ENCODE measurements at regions not wholly inside any gene's neighbourhood (a gene's known extent, or its start where the extent isn't known, plus 50 kb on each side); places are given as distances from the start of the nearest gene placed in this dataset.
A peak's percentile ranks its signal among the peaks of the same experiment; 100 is the strongest.
"Not testable (repeated sequence)": the region's sequence is repeated elsewhere in the genome, so short reads cannot be mapped to it uniquely, and the experiment has no call there.

- DNase-seq (no peak), ATAC-seq (no peak)
- Histone ChIP-seq H3K27ac (no peak overlapping the region), H3K4me3 (no peak overlapping the region), H3K9me3 (no peaks in the 10 kb centered on the region), H3K27me3 (no peaks in the 10 kb centered on the region), H3K36me3 (no peaks in the 10 kb centered on the region), H3K4me1 (no peaks in the 10 kb centered on the region)
- 27% methylated on average over 3 of the region's 3 CpGs for WGBS (ENCODE audit: insufficient coverage, low coverage, low lambda C conversion rate, missing lambda C conversion rate)
- intact Hi-C loops (cut with DNase I): no loop called here
- TF ChIP-seq CTCF (IDR thresholded peaks at IDR 0.05): no peak
- TF ChIP-seq POLR2A (IDR thresholded peaks at IDR 0.05): no peak
These were observed 774.4 kb upstream of the CHORDC1 start for GRCh38 chr11:90997241-90997640.

DNA sequence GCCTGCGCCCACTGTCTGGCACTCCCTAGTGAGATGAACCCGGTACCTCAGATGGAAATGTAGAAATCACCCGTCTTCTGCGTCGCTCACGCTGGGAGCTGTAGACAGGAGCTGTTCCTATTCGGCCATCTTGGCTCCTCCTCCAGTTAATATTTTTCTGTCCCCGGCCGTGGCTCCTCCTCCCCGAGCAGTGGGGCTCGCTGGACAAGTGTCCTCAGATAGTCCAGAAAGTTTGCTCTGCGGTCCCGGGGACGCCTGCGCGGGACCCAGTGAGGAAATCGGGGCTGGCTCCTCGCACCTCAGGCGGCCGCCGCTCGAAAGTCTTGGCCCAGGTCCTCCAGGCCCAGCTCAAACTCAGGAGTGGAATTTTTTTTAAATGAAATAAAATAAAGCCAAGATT is 749.3 kb upstream of the CHORDC1 start:
- H3K27ac ChIP-seq; H3K9me3 ChIP-seq; H3K36me3 ChIP-seq; H3K4me3 ChIP-seq; H3K4me1 ChIP-seq; intact Hi-C loops (cut with DNase I); H3K27me3 ChIP-seq; DNase-seq: not testable (repeated sequence)
- peak in 1 of 4 donors; percentile 56 for ATAC-seq
- WGBS (ENCODE audit: insufficient coverage, low coverage, low lambda C conversion rate, missing lambda C conversion rate): 52% methylated on average over 5 of the region's 22 CpGs

- Histone ChIP-seq H3K9me3 (no peaks in the 10 kb centered on the region), H3K36me3 (no peaks in the 10 kb centered on the region), H3K4me3 (no peak overlapping the region), H3K27me3 (no peaks in the 10 kb centered on the region), H3K27ac (no peak overlapping the region), H3K4me1 (no peaks in the 10 kb centered on the region)
- TF ChIP-seq CTCF (IDR thresholded peaks at IDR 0.05) (no peak), POLR2A (IDR thresholded peaks at IDR 0.05) (no peak)
- intact Hi-C loops (cut with DNase I): no loop called here
- DNase-seq (no peak), ATAC-seq (no peak)
These were observed 725.1 kb upstream of the CHORDC1 start for GRCh38 chr11:90947930-90948329.

GRCh38 chr11:90930252-90930651 is 707.4 kb upstream of the CHORDC1 start:
- Histone ChIP-seq H3K27ac (no peak overlapping the region), H3K4me1 (no peaks in the 10 kb centered on the region), H3K4me3 (no peak overlapping the region), H3K27me3 (no peaks in the 10 kb centered on the region), H3K9me3 (no peaks in the 10 kb centered on the region), H3K36me3 (no peaks in the 10 kb centered on the region)
- TF ChIP-seq POLR2A (IDR thresholded peaks at IDR 0.05) (no peak), CTCF (IDR thresholded peaks at IDR 0.05) (no peak)
- ATAC-seq (no peak), DNase-seq (no peak)
- intact Hi-C loops (cut with DNase I): no loop called here
- WGBS (ENCODE audit: insufficient coverage, low coverage, low lambda C conversion rate, missing lambda C conversion rate): 43% methylated on average over 1 of the region's 1 CpG

DNA sequence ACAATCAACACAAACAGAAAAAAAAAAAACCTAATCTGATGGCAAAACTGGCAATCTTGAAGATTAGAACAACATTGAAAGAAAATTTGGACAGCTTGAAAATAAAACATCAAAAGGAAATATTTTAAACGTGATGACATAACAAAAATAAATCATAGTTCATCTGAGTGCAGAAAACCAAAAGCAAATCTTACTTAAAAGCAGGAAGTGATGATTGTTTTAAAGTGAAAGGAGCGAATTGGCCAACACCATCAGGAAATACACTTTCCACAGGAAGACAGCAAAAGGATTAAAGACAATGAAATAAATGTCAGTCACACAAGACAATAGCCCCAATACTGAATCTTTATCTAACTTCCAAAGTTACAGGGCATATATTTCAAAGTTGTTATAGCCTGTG is 696.5 kb upstream of the CHORDC1 start:
- no peaks in the 10 kb centered on the region for H3K9me3 ChIP-seq
- no peak overlapping the region for H3K27ac ChIP-seq
- H3K4me3 ChIP-seq: no peak overlapping the region
- no peaks in the 10 kb centered on the region for H3K36me3 ChIP-seq
- H3K27me3 ChIP-seq: no peaks in the 10 kb centered on the region
- intact Hi-C loops (cut with DNase I): no loop called here
- DNase-seq (no peak), ATAC-seq (peak in 1 of 4 donors; percentile 52)
- H3K4me1 ChIP-seq: no peaks in the 10 kb centered on the region
- WGBS (ENCODE audit: insufficient coverage, low coverage, low lambda C conversion rate, missing lambda C conversion rate): 27% methylated on average over 2 of the region's 2 CpGs
- TF ChIP-seq CTCF (IDR thresholded peaks at IDR 0.05): no peak
- no peak for TF ChIP-seq POLR2A (IDR thresholded peaks at IDR 0.05)
